NB4 (cell line): ENCODE measurements at regions not wholly inside any gene's neighbourhood (a gene's known extent, or its start where the extent isn't known, plus 50 kb on each side); places are given as distances from the start of the nearest gene placed in this dataset.
A peak's percentile ranks its signal among the peaks of the same experiment; 100 is the strongest.

ENCODE experiments used
- DNase-seq: peaks from one replicate; pipeline ENCODE4 v3.0.0; 2010; ENCODE audit warnings: low read depth
- H3K4me3 ChIP-seq: one replicate; pipeline ENCODE4 v1.5.1; 2011; ENCODE audit warnings: mild to moderate bottlenecking, low read depth, low read length, moderate library complexity
- MAX ChIP-seq: IDR thresholded peaks from 2 replicates; pipeline ENCODE4 v1.6.1; 2011; ENCODE audit warnings: low read depth, low read length
- MYC ChIP-seq: IDR thresholded peaks from 2 replicates; pipeline ENCODE4 v1.6.1; 2011; ENCODE audit warnings: low read depth, low read length
- POLR2A ChIP-seq: IDR thresholded peaks from 2 replicates; pipeline ENCODE4 v1.6.1; 2011; ENCODE audit warnings: mild to moderate bottlenecking; ENCODE audit not compliant: insufficient read length; ENCODE audit errors: extremely low read depth
- TF ChIP-seq, protein P1 (sequence below): IDR thresholded peaks from one replicate; pipeline ENCODE4 v1.5.1; 2012; ENCODE audit warnings: low read depth, low read length

DNA sequence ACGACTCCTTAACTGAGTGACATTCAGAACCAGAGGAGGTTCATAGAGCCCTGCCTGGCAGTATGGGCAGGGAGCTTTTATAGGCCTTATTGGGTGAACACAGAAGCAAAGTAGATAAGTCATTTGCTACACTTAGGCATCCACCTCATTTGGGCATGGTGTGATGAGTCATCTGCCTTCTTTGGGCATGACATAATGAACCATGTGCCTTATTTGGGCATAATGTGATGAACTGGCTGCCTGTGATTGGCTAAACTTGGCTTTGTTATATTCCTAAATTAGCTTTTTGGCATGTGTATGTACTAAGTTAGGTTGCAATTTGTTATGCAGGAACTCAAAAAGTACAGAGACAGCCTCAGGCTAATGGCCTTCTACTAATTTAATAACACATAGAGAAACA, 2210.2 kb upstream of the PCDH20 start:
- H3K4me3 ChIP-seq, result no peak overlapping the region
- no peak for TF ChIP-seq MYC
- TF ChIP-seq MAX, result peak; percentile 9; the same call in 1 of the 2 replicates
- TF ChIP-seq POLR2A, result no peak
- peak; percentile 12 for DNase-seq

- no peak overlapping the region for H3K4me3 ChIP-seq
- no peak for DNase-seq
- TF ChIP-seq, protein P1, sequence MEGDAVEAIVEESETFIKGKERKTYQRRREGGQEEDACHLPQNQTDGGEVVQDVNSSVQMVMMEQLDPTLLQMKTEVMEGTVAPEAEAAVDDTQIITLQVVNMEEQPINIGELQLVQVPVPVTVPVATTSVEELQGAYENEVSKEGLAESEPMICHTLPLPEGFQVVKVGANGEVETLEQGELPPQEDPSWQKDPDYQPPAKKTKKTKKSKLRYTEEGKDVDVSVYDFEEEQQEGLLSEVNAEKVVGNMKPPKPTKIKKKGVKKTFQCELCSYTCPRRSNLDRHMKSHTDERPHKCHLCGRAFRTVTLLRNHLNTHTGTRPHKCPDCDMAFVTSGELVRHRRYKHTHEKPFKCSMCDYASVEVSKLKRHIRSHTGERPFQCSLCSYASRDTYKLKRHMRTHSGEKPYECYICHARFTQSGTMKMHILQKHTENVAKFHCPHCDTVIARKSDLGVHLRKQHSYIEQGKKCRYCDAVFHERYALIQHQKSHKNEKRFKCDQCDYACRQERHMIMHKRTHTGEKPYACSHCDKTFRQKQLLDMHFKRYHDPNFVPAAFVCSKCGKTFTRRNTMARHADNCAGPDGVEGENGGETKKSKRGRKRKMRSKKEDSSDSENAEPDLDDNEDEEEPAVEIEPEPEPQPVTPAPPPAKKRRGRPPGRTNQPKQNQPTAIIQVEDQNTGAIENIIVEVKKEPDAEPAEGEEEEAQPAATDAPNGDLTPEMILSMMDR, result no peak
- TF ChIP-seq MYC, result no peak
- no peak for TF ChIP-seq MAX
- no peak for TF ChIP-seq POLR2A
These were observed 2199.4 kb upstream of the PCDH20 start for GRCh38 chr13:63614874-63615612.

DNA sequence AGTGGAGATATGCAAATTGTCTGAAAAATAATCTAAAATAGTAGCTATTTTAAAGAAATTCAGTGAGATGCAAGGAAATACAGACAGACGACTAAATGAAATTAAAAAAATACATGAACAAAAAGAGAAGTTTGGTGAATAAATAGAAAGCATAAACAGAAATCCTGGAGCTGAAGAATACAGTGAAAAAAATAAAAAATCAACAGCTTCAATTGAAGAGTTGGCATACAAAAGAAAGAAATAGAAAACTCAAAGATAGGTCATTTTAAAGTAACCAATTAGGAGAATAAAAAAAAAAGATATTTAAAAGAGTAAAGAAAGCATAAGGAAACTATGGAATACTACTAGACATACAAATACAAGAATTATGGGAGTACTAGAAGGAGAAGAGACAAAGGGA, 2191.5 kb upstream of the PCDH20 start:
- no peak for DNase-seq
- TF ChIP-seq, protein P1, result no peak
- TF ChIP-seq MYC, result no peak
- TF ChIP-seq POLR2A, result no peak
- TF ChIP-seq MAX, result no peak
- H3K4me3 ChIP-seq, result no peak overlapping the region

- no peak for DNase-seq
- no peak for TF ChIP-seq MAX
- no peak overlapping the region for H3K4me3 ChIP-seq
These were observed 2190.3 kb upstream of the PCDH20 start for GRCh38 chr13:63605962-63606361.

DNA sequence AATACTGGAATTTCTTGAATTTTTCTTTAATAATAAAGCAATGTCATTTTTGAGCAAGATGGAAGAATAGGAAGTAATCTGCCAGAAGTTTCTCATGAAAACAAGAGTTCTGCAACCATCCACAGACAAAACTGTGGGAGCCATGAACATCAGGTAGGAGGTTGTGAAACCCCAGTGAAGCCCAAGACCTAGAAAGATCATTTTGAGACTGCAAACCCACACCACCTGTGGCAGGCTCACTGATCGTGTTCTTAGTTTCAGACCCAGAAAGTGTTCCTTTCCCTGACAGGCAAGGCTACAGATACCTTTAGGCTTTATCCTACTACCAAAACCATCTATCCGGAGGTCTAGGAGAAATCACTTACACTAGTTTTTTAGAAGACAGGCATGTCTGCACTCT, 2189.8 kb upstream of the PCDH20 start:
- no peak overlapping the region for H3K4me3 ChIP-seq
- TF ChIP-seq, protein P1, result no peak
- TF ChIP-seq MAX (no peak), POLR2A (no peak), MYC (no peak)
- no peak for DNase-seq

DNA sequence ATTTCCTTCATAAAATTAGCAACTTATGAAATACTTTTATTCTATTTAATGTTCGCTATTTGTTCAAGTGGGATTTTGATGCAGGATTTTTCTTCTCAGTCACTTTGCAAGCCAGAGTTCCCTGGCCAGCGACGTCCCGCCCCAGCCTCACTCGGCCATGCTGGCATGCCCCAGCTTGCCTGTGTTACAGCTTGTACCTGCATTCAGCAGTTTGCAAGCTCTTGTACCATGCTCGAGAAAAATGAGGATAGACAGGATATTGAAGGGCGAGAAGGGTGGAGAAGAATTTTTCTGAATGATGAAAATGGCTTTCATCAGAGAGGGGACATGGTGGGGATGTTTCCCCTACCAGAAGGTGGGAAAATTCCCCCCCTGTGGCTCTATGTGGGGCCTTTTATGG, 2180.2 kb upstream of the PCDH20 start:
- no peak for DNase-seq
- TF ChIP-seq, protein P1, result no peak
- TF ChIP-seq MAX (no peak), POLR2A (no peak), MYC (no peak)

More for the DNA sequence above, 2180.2 kb upstream of the PCDH20 start:
- H3K4me3 ChIP-seq, result no peak overlapping the region
